ENCODE measurements at regions not wholly inside any gene's neighbourhood (a gene's known extent, or its start where the extent isn't known, plus 50 kb on each side); places are given as distances from the start of the nearest gene placed in this dataset.

GRCh38 chr2:120470041-120470965 lies 124.4 kb downstream of the INHBB start (continued):
- no peak for TF ChIP-seq SIN3B (IDR thresholded peaks at IDR 0.05; ENCODE audit: low read length)
- TF ChIP-seq MXD1 (CRISPR knock-in tag; IDR thresholded peaks at IDR 0.05), result no peak
- TF ChIP-seq FOXK2 (IDR thresholded peaks at IDR 0.05), result peak; percentile 78; the same call in 1 of the 2 replicates
- TF ChIP-seq MAFG (CRISPR knock-in tag; IDR thresholded peaks at IDR 0.05), result no peak
- TF ChIP-seq ZNF577 (CRISPR knock-in tag; IDR thresholded peaks at IDR 0.05; ENCODE audit: borderline replicate concordance, low read depth), result 0 out of 2 replicates have a peak, but pooled peaks have one; percentile 88
- no peak for TF ChIP-seq NCOA5 (CRISPR knock-in tag; IDR thresholded peaks at IDR 0.05)
- TF ChIP-seq CEBPB (IDR thresholded peaks at IDR 0.05; ENCODE audit: borderline replicate concordance, low read depth, low read length), result peak; percentile 99
- TF ChIP-seq ZNF710 (CRISPR knock-in tag; IDR thresholded peaks at IDR 0.05; ENCODE audit: borderline replicate concordance), result peak; percentile 90; the same call in 1 of the 2 replicates
- no peak for TF ChIP-seq ZBTB46 (CRISPR knock-in tag; IDR thresholded peaks at IDR 0.05; ENCODE audit: borderline replicate concordance)
- TF ChIP-seq HCFC1 (IDR thresholded peaks at IDR 0.05; ENCODE audit: low read depth, low read length), result no peak
- peak; percentile 95 for TF ChIP-seq ATF3 (CRISPR knock-in tag; IDR thresholded peaks at IDR 0.05)
- TF ChIP-seq ZFP82 (CRISPR knock-in tag; IDR thresholded peaks at IDR 0.05; ENCODE audit: borderline replicate concordance), result peak; percentile 79; the same call in 1 of the 2 replicates
- TF ChIP-seq ZNF790 (CRISPR knock-in tag; IDR thresholded peaks at IDR 0.05; ENCODE audit: borderline replicate concordance), result peak; percentile 43; the same call in 1 of the 2 replicates
- TF ChIP-seq ZNF724P (CRISPR knock-in tag; IDR thresholded peaks at IDR 0.05; ENCODE audit: borderline replicate concordance), result no peak
- TF ChIP-seq ZNF253 (CRISPR knock-in tag; IDR thresholded peaks at IDR 0.05; ENCODE audit: borderline replicate concordance), result no peak
- 0 out of 2 replicates have a peak, but pooled peaks have one; percentile 43 for TF ChIP-seq E2F2 (CRISPR knock-in tag; IDR thresholded peaks at IDR 0.05; ENCODE audit: borderline replicate concordance)
- TF ChIP-seq ZNF12 (CRISPR knock-in tag; IDR thresholded peaks at IDR 0.05), result peak; percentile 83
- peak; percentile 54; the same call in 1 of the 2 replicates for TF ChIP-seq ZFY (CRISPR knock-in tag; IDR thresholded peaks at IDR 0.05)
- TF ChIP-seq HINFP (CRISPR knock-in tag; IDR thresholded peaks at IDR 0.05; ENCODE audit: low read depth), result peak; percentile 84
- peak; percentile 98 for TF ChIP-seq ZNF292 (CRISPR knock-in tag; IDR thresholded peaks at IDR 0.05; ENCODE audit: borderline replicate concordance, low read depth)
